Astrocyte (in vitro differentiated cells and primary cell): ENCODE measurements at regions not wholly inside any gene's neighbourhood (a gene's known extent, or its start where the extent isn't known, plus 50 kb on each side); places are given as distances from the start of the nearest gene placed in this dataset.
A peak's percentile ranks its signal among the peaks of the same experiment; 100 is the strongest.

Source experiments
- DNase-seq: peaks from one replicate; pipeline ENCODE4 v3.0.0-alpha.2; 2010; ENCODE audit warnings: low read depth
- FAIRE-seq: peaks from 2 replicates; lab custom pipeline; 2011; peaks lifted over from hg19 to GRCh38; lab: Jason Lieb, UNC
- H2AFZ ChIP-seq: 2 replicates; pipeline ENCODE4 v1.6.0; 2012; ENCODE audit warnings: low read depth, low read length, inconsistent platforms
- H3K27ac ChIP-seq: 2 replicates; pipeline ENCODE4 v1.5.1; 2011; ENCODE audit warnings: low read depth, low read length, inconsistent platforms
- H3K27me3 ChIP-seq: 2 replicates; pipeline ENCODE4 v1.6.0; 2011; ENCODE audit warnings: low read length, inconsistent platforms; ENCODE audit not compliant: insufficient read depth
- H3K36me3 ChIP-seq: 2 replicates; pipeline ENCODE4 v1.5.1; 2011; ENCODE audit warnings: low read length, inconsistent platforms; ENCODE audit not compliant: insufficient read depth
- H3K4me1 ChIP-seq: 2 replicates; pipeline ENCODE4 v1.5.1; 2011; ENCODE audit warnings: low read length, inconsistent platforms; ENCODE audit not compliant: insufficient read depth
- H3K4me2 ChIP-seq: 2 replicates; pipeline ENCODE4 v1.6.0; 2012; ENCODE audit warnings: low read length, inconsistent platforms
- H3K4me3 ChIP-seq: 2 replicates; pipeline ENCODE4 v1.5.1; 2011; ENCODE audit warnings: low read depth, mild to moderate bottlenecking, low read length, inconsistent platforms; ENCODE audit not compliant: insufficient read depth
- H3K79me2 ChIP-seq: 2 replicates; pipeline ENCODE4 v1.6.0; 2012; ENCODE audit warnings: mild to moderate bottlenecking, low read length, inconsistent platforms; ENCODE audit not compliant: insufficient read depth
- H3K9ac ChIP-seq: 2 replicates; pipeline ENCODE4 v1.6.0; 2012; ENCODE audit warnings: mild to moderate bottlenecking, low read length, inconsistent platforms
- H3K9me3 ChIP-seq: 2 replicates; pipeline ENCODE4 v1.5.1; 2012; ENCODE audit warnings: low read depth, mild to moderate bottlenecking, low read length, inconsistent platforms; ENCODE audit not compliant: insufficient read depth
- H4K20me1 ChIP-seq: 2 replicates; pipeline ENCODE4 v1.6.0; 2012; ENCODE audit warnings: low read length, inconsistent platforms; ENCODE audit not compliant: insufficient read depth
- H3K27ac Mint-ChIP-seq: one replicate; pipeline ENCODE4 v1.8.0; 2021; ENCODE audit warnings: mild to moderate bottlenecking, mixed read lengths; ENCODE audit not compliant: unreplicated experiment
- H3K27me3 Mint-ChIP-seq: one replicate; pipeline ENCODE4 v1.8.0; 2021; ENCODE audit warnings: low read depth, mixed read lengths; ENCODE audit not compliant: unreplicated experiment
- H3K36me3 Mint-ChIP-seq: one replicate; pipeline ENCODE4 v1.8.0; 2021; ENCODE audit warnings: low read depth, mixed read lengths; ENCODE audit not compliant: unreplicated experiment
- H3K4me1 Mint-ChIP-seq: one replicate; pipeline ENCODE4 v1.8.0; 2021; ENCODE audit warnings: low read depth, mixed read lengths; ENCODE audit not compliant: unreplicated experiment
- H3K4me3 Mint-ChIP-seq: one replicate; pipeline ENCODE4 v1.8.0; 2021; ENCODE audit warnings: mild to moderate bottlenecking, moderate library complexity, mixed read lengths; ENCODE audit not compliant: unreplicated experiment
- H3K9me3 Mint-ChIP-seq: one replicate; pipeline ENCODE4 v1.8.0; 2021; ENCODE audit warnings: mild to moderate bottlenecking, mixed read lengths; ENCODE audit not compliant: unreplicated experiment
- EZH2 ChIP-seq: IDR thresholded peaks from 2 replicates; pipeline ENCODE4 v1.6.1; 2012; ENCODE audit warnings: mild to moderate bottlenecking, low read length, inconsistent platforms; ENCODE audit not compliant: insufficient read depth
- TF ChIP-seq, protein P1 (sequence below): IDR thresholded peaks from 2 replicates; pipeline ENCODE4 v1.5.1; 2011; ENCODE audit warnings: low read depth, mild to moderate bottlenecking, inconsistent platforms, low read length, moderate library complexity; ENCODE audit not compliant: insufficient read depth

DNA sequence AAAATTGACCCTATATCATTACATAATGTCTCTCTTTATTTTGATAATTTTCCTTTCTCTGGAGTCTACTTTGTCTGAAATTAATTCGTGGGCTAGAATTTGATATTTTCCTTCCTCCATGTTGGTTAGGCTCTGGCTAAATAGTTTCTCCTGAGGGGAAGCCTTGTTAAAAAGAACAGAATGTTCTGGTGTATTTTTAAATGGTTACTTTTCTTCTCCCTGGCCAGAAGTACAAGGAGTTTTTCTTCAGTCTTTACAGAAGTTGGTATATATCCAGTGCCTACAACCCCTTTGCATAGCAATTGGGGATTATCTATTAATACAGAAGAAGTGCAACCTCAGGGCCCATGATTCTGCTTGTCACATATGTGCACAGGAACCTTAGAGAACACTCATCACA, 185.6 kb upstream of the RAB4A start:
- Histone ChIP-seq H3K9ac (no peak overlapping the region), H2AFZ (no peak overlapping the region), H3K9me3 (no peaks in the 10 kb centered on the region), H3K27ac (no peak overlapping the region), H3K4me2 (no peak overlapping the region), H3K36me3 (no peaks in the 10 kb centered on the region), H3K4me3 (no peak overlapping the region), H3K4me1 (no peaks in the 10 kb centered on the region), H3K79me2 (no peaks in the 10 kb centered on the region), H4K20me1 (no peaks in the 10 kb centered on the region), H3K27me3 (peaks cover 2% of the 10 kb centered on the region)
- DNase-seq (no peak), FAIRE-seq (no peak)
- Mint-ChIP-seq H3K9me3 (peaks cover 14% of the 10 kb centered on the region), H3K4me3 (no peak overlapping the region), H3K27ac (no peak overlapping the region), H3K27me3 (peaks cover 11% of the 10 kb centered on the region), H3K4me1 (peaks cover 15% of the 10 kb centered on the region), H3K36me3 (no peaks in the 10 kb centered on the region)
- no peak for TF ChIP-seq EZH2
- TF ChIP-seq, protein P1, sequence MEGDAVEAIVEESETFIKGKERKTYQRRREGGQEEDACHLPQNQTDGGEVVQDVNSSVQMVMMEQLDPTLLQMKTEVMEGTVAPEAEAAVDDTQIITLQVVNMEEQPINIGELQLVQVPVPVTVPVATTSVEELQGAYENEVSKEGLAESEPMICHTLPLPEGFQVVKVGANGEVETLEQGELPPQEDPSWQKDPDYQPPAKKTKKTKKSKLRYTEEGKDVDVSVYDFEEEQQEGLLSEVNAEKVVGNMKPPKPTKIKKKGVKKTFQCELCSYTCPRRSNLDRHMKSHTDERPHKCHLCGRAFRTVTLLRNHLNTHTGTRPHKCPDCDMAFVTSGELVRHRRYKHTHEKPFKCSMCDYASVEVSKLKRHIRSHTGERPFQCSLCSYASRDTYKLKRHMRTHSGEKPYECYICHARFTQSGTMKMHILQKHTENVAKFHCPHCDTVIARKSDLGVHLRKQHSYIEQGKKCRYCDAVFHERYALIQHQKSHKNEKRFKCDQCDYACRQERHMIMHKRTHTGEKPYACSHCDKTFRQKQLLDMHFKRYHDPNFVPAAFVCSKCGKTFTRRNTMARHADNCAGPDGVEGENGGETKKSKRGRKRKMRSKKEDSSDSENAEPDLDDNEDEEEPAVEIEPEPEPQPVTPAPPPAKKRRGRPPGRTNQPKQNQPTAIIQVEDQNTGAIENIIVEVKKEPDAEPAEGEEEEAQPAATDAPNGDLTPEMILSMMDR = no peak

DNA sequence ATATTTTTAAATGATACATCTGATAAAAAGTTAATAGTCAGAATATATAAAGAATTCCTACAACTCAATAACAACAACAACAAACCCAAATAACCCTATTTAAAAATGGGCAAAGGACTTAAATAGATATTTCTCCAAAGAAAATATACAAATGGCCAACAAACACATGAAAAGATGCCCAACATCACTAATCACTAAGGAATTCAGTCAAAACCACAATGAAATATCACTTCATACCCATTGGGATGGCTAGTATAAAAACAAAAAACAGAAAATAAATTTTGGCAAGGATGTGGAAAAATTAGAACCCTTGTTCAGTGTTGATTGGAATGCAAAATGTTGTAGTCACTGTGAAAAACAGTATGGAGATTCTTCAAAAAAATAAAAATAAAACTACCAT, 184.8 kb upstream of the RAB4A start:
- no peak for TF ChIP-seq EZH2
- TF ChIP-seq, protein P1 = no peak
- Mint-ChIP-seq H3K9me3 (peaks cover 14% of the 10 kb centered on the region), H3K27ac (peak overlapping the region; percentile 21), H3K4me1 (peaks cover 15% of the 10 kb centered on the region), H3K36me3 (no peaks in the 10 kb centered on the region), H3K27me3 (peaks cover 13% of the 10 kb centered on the region), H3K4me3 (no peak overlapping the region)
- no peak overlapping the region for H2AFZ ChIP-seq
- FAIRE-seq (no peak), DNase-seq (no peak)
- no peak overlapping the region for H3K27ac ChIP-seq
- no peak overlapping the region for H3K4me3 ChIP-seq
- peaks cover 2% of the 10 kb centered on the region for H3K27me3 ChIP-seq
- H3K36me3 ChIP-seq = no peaks in the 10 kb centered on the region
- no peak overlapping the region for H3K4me2 ChIP-seq
- no peaks in the 10 kb centered on the region for H4K20me1 ChIP-seq
- no peaks in the 10 kb centered on the region for H3K4me1 ChIP-seq
- H3K9ac ChIP-seq = no peak overlapping the region
- H3K79me2 ChIP-seq = no peaks in the 10 kb centered on the region
- H3K9me3 ChIP-seq = no peaks in the 10 kb centered on the region

DNA sequence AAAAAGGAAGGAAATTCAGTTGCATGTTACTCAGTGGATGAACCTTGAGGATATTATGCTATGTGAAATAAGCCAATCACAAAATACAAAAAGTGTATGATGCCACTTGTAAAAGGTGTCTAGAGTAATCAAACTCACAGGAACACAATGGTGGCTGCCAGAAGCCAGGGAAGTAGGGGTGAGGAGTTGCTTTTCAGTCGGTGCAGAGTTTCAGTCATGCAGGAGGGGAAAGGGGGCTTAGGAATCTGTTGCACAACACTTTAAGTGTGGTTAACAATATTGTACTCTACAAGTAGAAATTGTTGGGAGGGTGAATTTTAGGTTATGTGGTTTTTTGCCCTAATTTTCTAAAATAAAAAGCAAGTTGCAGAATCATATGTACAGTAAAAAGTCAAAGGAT, 184.2 kb upstream of the RAB4A start:
- TF ChIP-seq, protein P1 = no peak
- no peak for TF ChIP-seq EZH2
- Histone ChIP-seq H2AFZ (no peak overlapping the region), H3K9me3 (no peaks in the 10 kb centered on the region), H3K4me2 (no peak overlapping the region), H3K79me2 (no peaks in the 10 kb centered on the region), H3K27me3 (peaks cover 2% of the 10 kb centered on the region), H3K36me3 (no peaks in the 10 kb centered on the region), H3K4me3 (no peak overlapping the region), H4K20me1 (no peaks in the 10 kb centered on the region), H3K4me1 (no peaks in the 10 kb centered on the region), H3K9ac (no peak overlapping the region), H3K27ac (no peak overlapping the region)
- H3K27ac Mint-ChIP-seq = no peak overlapping the region
- DNase-seq (no peak), FAIRE-seq (no peak)
- peaks cover 15% of the 10 kb centered on the region for H3K4me1 Mint-ChIP-seq
- no peaks in the 10 kb centered on the region for H3K36me3 Mint-ChIP-seq
- no peak overlapping the region for H3K4me3 Mint-ChIP-seq
- H3K27me3 Mint-ChIP-seq = peaks cover 19% of the 10 kb centered on the region
- H3K9me3 Mint-ChIP-seq = peaks cover 13% of the 10 kb centered on the region
